Peyer's patch (tissue), 4 donors: ENCODE measurements at regions not wholly inside any gene's neighbourhood (a gene's known extent, or its start where the extent isn't known, plus 50 kb on each side); places are given as distances from the start of the nearest gene placed in this dataset.

ENCODE experiments used
- DNase-seq, 3 donors: peaks; one replicate each; pipeline ENCODE4 v3.0.0-alpha.2; 2017 to 2019
- H3K27ac ChIP-seq, 4 donors: fragments of 200-600 bp; sonication (generic); one replicate each; pipeline ENCODE4 v1.5.1; 2016 to 2019
- H3K27me3 ChIP-seq, 2 donors: fragments of 200-600 bp; sonication (generic); one replicate each; pipeline ENCODE4 v1.5.1; 2019
- H3K36me3 ChIP-seq, 3 donors: fragments of 200-600 bp; sonication (generic); one replicate each; pipeline ENCODE4 v1.5.1; 2016 to 2019
- H3K4me1 ChIP-seq, 4 donors: fragments of 200-600 bp; sonication (generic); one replicate each; pipeline ENCODE4 v1.5.1; 2016 to 2019
- H3K4me3 ChIP-seq, 4 donors: fragments of 200-600 bp; sonication (generic); 1 replicate in 3 of 4; 2 replicates in 1 of 4; pipeline ENCODE4 v1.5.1; 2016 to 2019; ENCODE audit warnings: mild to moderate bottlenecking in 1 of 4
- H3K9me3 ChIP-seq, 4 donors: fragments of 200-600 bp; sonication (generic); one replicate each; pipeline ENCODE4 v1.5.1; 2016 to 2019; ENCODE audit warnings: mild to moderate bottlenecking in 1 of 4
- POLR2A ChIP-seq, 2 donors: fragments of 450-650 bp; IDR thresholded peaks; one replicate each; pipeline ENCODE4 v1.5.1; 2017; ENCODE audit warnings: antibody characterized with exemption in 2 of 2, mild to moderate bottlenecking in 2 of 2, moderate library complexity in 2 of 2
- TF ChIP-seq, protein P1 (sequence below), 6 experiments: fragments of 450-650 bp in 4 of 6; fragments of 200-600 bp in 2 of 6; sonication (generic) in 1 of 6; IDR thresholded peaks; one replicate each; pipeline ENCODE4 v1.5.1; 2017 to 2019; ENCODE audit warnings: antibody characterized with exemption in 6 of 6, mild to moderate bottlenecking in 3 of 6, moderate library complexity in 1 of 6

DNA sequence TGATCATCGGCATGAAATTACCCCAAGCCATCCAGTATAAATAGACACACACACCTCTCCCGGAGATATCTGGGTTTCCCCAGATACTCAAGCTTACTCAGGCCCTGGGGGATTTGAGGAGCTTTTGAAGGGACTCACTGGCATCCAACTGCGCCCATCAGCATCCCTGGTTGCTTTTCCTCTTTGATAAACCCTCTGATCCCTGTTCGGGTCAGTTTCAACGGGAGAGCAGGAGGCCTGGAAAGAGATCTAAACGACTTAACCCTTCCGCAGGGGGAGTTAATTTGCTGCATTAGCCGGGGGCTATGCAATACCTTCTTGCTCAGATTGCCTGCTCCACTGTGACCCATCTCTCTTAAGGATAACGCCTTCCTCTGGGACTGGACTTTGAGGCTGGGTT, 76.6 kb downstream of the MAF start:
- Histone ChIP-seq H3K36me3 (no peaks in the 10 kb centered on the region), H3K27ac (no peak overlapping the region), H3K4me3 (no peak overlapping the region), H3K4me1 (no peaks in the 10 kb centered on the region), H3K27me3 (no peaks in the 10 kb centered on the region), H3K9me3 (no peaks in the 10 kb centered on the region)
- no peak for DNase-seq
- TF ChIP-seq POLR2A (IDR thresholded peaks at IDR 0.05) = no peak
- TF ChIP-seq, protein P1, sequence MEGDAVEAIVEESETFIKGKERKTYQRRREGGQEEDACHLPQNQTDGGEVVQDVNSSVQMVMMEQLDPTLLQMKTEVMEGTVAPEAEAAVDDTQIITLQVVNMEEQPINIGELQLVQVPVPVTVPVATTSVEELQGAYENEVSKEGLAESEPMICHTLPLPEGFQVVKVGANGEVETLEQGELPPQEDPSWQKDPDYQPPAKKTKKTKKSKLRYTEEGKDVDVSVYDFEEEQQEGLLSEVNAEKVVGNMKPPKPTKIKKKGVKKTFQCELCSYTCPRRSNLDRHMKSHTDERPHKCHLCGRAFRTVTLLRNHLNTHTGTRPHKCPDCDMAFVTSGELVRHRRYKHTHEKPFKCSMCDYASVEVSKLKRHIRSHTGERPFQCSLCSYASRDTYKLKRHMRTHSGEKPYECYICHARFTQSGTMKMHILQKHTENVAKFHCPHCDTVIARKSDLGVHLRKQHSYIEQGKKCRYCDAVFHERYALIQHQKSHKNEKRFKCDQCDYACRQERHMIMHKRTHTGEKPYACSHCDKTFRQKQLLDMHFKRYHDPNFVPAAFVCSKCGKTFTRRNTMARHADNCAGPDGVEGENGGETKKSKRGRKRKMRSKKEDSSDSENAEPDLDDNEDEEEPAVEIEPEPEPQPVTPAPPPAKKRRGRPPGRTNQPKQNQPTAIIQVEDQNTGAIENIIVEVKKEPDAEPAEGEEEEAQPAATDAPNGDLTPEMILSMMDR (IDR thresholded peaks at IDR 0.05) = no peak

DNA sequence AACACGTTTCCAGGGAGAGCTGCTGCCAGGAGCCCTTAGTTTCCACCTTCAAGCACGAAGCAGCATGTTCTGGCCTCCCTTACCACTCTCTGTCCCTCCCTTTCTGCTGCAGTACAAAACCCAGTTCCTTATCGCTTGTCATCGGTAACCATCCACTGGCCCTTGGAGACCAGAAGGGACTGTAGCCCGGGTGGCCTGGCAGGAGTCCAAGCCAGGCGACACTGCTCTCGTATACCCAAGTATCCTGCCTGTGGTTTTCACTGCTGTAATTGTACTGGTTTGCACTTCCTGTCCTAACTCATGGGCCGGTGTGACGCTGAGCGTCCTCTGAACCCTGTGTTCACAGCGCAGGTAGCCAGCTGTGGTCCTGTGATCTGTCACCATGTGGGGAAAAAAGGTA, 81.1 kb downstream of the MAF start:
- TF ChIP-seq, protein P1 (IDR thresholded peaks at IDR 0.05) = no peak
- TF ChIP-seq POLR2A (IDR thresholded peaks at IDR 0.05) = no peak
- no peak overlapping the region for H3K4me3 ChIP-seq

DNA sequence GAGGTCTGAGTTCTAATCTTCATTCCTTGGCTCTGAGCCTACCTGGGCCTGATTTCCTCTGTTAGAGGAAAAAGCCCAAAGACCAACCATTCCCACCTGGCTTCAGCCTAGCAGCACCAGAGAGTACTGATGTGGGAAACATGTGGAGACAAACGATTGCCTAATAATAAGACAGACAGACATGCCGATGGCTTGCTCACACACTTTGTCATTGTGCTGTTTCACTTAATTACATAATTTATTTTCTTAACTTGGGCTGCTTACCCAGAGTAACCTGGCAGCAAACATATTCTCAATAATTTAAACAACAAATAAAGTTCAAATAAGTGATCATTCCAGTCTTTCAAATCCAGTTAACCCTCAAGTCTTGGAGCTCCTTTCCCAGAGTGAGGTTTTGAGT, 83.4 kb downstream of the MAF start:
- no peak overlapping the region for H3K4me3 ChIP-seq
- no peak overlapping the region for H3K27ac ChIP-seq
- DNase-seq = no peak
- TF ChIP-seq, protein P1 (IDR thresholded peaks at IDR 0.05) = no peak
- no peak for TF ChIP-seq POLR2A (IDR thresholded peaks at IDR 0.05)
- no peaks in the 10 kb centered on the region for H3K9me3 ChIP-seq
- H3K4me1 ChIP-seq = no peaks in the 10 kb centered on the region
- H3K27me3 ChIP-seq = no peaks in the 10 kb centered on the region
- no peaks in the 10 kb centered on the region for H3K36me3 ChIP-seq

More for the DNA sequence above, 81.1 kb downstream of the MAF start:
- Histone ChIP-seq H3K9me3 (no peaks in the 10 kb centered on the region), H3K4me1 (no peaks in the 10 kb centered on the region), H3K27ac (no peak overlapping the region), H3K36me3 (no peaks in the 10 kb centered on the region), H3K27me3 (no peaks in the 10 kb centered on the region)
- peak in 1 of 3 donors; percentile 61 for DNase-seq

DNA sequence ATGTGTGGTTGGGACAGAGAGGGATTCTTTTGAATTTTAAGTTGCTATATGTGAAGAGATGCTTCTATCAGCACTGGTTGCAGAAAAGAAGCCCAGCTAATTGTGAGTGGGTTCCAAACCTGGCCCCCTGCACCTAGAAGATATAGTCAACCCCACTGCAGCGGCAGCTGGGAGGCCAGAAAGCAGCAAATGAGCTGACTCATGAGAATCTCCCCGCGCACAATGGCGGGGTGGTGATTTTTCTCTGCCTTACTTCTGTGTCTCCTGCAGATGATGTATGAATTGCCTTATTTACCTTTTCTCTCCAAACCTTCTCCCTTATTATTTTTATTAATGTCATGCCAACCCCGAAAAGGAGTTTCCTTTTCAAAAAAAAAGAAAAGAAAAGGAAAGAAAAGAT, 89.7 kb downstream of the MAF start:
- H3K27me3 ChIP-seq = no peaks in the 10 kb centered on the region
- no peak overlapping the region for H3K4me3 ChIP-seq
- H3K27ac ChIP-seq = no peak overlapping the region
- TF ChIP-seq, protein P1 (IDR thresholded peaks at IDR 0.05) = no peak
- no peak for TF ChIP-seq POLR2A (IDR thresholded peaks at IDR 0.05)
- no peak for DNase-seq
- H3K4me1 ChIP-seq = no peaks in the 10 kb centered on the region
- no peaks in the 10 kb centered on the region for H3K9me3 ChIP-seq
- no peaks in the 10 kb centered on the region for H3K36me3 ChIP-seq

DNA sequence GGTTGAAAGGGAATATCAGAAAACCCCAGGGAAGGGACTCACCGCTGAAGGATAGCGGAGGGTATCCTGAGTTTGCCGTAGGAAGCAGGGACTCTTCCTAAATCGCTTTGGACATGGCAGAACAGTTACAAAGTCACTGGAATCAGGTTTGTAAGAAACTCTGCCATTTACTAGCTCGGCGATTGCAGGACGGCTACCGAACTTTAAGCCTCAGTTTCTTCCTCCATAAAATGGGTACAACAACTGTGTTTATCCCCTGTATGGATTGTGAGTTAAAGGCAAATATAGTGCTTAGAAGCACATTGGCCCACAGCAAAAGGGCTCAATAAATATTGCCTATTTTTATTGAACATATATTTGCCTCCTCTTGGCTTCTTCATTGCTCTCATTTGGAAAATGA, 90.6 kb downstream of the MAF start:
- DNase-seq = no peak
- Histone ChIP-seq H3K4me1 (no peaks in the 10 kb centered on the region), H3K27me3 (no peaks in the 10 kb centered on the region), H3K27ac (no peak overlapping the region), H3K9me3 (no peaks in the 10 kb centered on the region), H3K36me3 (no peaks in the 10 kb centered on the region), H3K4me3 (no peak overlapping the region)
- no peak for TF ChIP-seq POLR2A (IDR thresholded peaks at IDR 0.05)
- TF ChIP-seq, protein P1 (IDR thresholded peaks at IDR 0.05) = no peak

DNA sequence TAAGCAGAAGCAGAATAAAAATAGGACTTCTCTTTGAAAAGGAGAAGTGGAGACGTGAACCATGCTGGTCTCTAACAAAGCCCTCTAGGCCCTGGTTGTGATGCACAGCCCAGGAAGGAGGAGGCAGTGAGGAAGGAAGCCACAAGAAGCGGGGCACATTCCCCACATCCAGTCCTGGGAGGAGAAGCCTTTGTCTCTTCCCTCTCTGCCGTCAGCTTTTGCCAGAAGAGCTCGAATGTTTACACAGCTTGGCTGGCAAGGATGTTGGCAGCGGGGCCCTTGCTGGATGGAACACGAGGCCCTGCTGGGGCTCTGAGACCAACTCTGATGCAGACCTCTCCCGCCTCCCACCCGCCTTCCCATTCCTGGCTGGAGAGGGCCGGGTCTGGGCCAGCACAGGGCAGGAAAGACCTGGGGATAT, 91.3 kb downstream of the MAF start:
- Histone ChIP-seq H3K27ac (no peak overlapping the region), H3K27me3 (no peaks in the 10 kb centered on the region), H3K9me3 (no peaks in the 10 kb centered on the region), H3K4me3 (no peak overlapping the region), H3K4me1 (no peaks in the 10 kb centered on the region), H3K36me3 (no peaks in the 10 kb centered on the region)
- TF ChIP-seq, protein P1 (IDR thresholded peaks at IDR 0.05) = no peak
- DNase-seq = peak in 1 of 3 donors; percentile 46
